PC-9 (cell line): ENCODE measurements at regions not wholly inside any gene's neighbourhood (a gene's known extent, or its start where the extent isn't known, plus 50 kb on each side); places are given as distances from the start of the nearest gene placed in this dataset.

Experiments
- EZH2 ChIP-seq: fragments of 200-600 bp; sonication (generic); IDR thresholded peaks from 2 replicates; pipeline ENCODE4 v1.8.0; 2017; ENCODE audit warnings: antibody characterized with exemption, low read depth
- TF ChIP-seq, protein P1 (sequence below): fragments of 200-600 bp; sonication (generic); conservative IDR thresholded peaks from 2 replicates; pipeline ENCODE4 v1.6.1; 2017; ENCODE audit warnings: mixed run types, antibody characterized with exemption, mild to moderate bottlenecking, moderate library complexity

DNA sequence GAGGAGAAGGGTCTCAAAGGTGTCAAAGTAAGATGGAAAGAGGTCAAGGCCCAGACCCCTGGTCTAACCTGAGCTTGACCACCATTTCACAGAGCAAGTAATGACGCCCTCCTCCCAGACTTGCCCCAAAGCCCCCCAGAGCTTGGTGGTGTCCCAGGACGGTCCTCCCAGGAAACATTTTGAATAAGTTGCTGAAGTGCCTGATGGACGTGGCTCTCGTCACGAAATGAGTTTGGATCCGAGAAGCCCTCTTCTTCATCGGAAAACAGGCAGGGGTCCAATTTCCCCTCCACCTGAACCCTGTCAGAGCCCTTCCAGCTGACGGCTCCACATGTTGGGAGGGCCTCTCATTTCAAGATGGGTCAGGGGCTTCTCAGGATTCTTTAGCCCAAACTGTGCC lies 54.5 kb upstream of the TPM4 start:
- TF ChIP-seq, protein P1, sequence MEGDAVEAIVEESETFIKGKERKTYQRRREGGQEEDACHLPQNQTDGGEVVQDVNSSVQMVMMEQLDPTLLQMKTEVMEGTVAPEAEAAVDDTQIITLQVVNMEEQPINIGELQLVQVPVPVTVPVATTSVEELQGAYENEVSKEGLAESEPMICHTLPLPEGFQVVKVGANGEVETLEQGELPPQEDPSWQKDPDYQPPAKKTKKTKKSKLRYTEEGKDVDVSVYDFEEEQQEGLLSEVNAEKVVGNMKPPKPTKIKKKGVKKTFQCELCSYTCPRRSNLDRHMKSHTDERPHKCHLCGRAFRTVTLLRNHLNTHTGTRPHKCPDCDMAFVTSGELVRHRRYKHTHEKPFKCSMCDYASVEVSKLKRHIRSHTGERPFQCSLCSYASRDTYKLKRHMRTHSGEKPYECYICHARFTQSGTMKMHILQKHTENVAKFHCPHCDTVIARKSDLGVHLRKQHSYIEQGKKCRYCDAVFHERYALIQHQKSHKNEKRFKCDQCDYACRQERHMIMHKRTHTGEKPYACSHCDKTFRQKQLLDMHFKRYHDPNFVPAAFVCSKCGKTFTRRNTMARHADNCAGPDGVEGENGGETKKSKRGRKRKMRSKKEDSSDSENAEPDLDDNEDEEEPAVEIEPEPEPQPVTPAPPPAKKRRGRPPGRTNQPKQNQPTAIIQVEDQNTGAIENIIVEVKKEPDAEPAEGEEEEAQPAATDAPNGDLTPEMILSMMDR = no peak
- no peak for TF ChIP-seq EZH2
